Tibial artery (tissue), 4 donors: ENCODE measurements at regions not wholly inside any gene's neighbourhood (a gene's known extent, or its start where the extent isn't known, plus 50 kb on each side); places are given as distances from the start of the nearest gene placed in this dataset.

Experiments used
- DNase-seq, 2 donors: peaks; one replicate each; pipeline ENCODE4 v3.0.0-alpha.2; 2019
- H3K27ac ChIP-seq, 2 donors: fragments of 200-600 bp; sonication (generic) in 1 of 2; 1 replicate in 1 of 2; 2 replicates in 1 of 2; pipeline ENCODE4 v1.5.1; 2018 to 2019; ENCODE audit warnings: mild to moderate bottlenecking in 1 of 2
- H3K27me3 ChIP-seq, 2 donors: fragments of 200-600 bp; sonication (generic) in 1 of 2; one replicate each; pipeline versions ENCODE4 v1.5.1 to v1.6.0; 2016 to 2019
- H3K36me3 ChIP-seq, 3 donors: fragments of 200-600 bp; sonication (generic) in 2 of 3; one replicate each; pipeline ENCODE4 v1.5.1; 2016 to 2019; ENCODE audit warnings: mild to moderate bottlenecking in 2 of 3
- H3K4me1 ChIP-seq, 4 donors: fragments of 200-600 bp; sonication (generic) in 2 of 4; 1 replicate in 3 of 4; 2 replicates in 1 of 4; pipeline ENCODE4 v1.5.1; 2016 to 2019
- H3K4me3 ChIP-seq, 2 donors: fragments of 200-600 bp; sonication (generic) in 1 of 2; 1 replicate in 1 of 2; 2 replicates in 1 of 2; pipeline ENCODE4 v1.5.1; 2018 to 2019; ENCODE audit warnings: mild to moderate bottlenecking in 2 of 2
- H3K9me3 ChIP-seq, 3 donors: fragments of 200-600 bp; sonication (generic) in 1 of 3; one replicate each; pipeline ENCODE4 v1.5.1; 2016 to 2019
- CTCF ChIP-seq, 2 experiments: fragments of 200-600 bp in 1 of 2; fragments of 450-650 bp in 1 of 2; IDR thresholded peaks; one replicate each; pipeline ENCODE4 v1.5.1; 2017 to 2019; ENCODE audit warnings: antibody characterized with exemption in 2 of 2, mild to moderate bottlenecking in 1 of 2, moderate library complexity in 1 of 2
- intact Hi-C: fragments of 100-400 bp; cut with DNase I; formaldehyde crosslinking; loops from one replicate; pipeline ENCODE4 v1.15.0; 2023; ENCODE audit warnings: low total_unique reads

- peaks cover 0 to 12% (median 1%) of the 10 kb centered on the region in 4 donors for H3K4me1 ChIP-seq
- H3K27ac ChIP-seq: no peak overlapping the region
- H3K27me3 ChIP-seq: no peaks in the 10 kb centered on the region
- no peak for TF ChIP-seq CTCF (IDR thresholded peaks at IDR 0.05)
- intact Hi-C loops: no loop called here
- no peak overlapping the region for H3K4me3 ChIP-seq
- H3K9me3 ChIP-seq: peaks cover 0 to 3% (median 0%) of the 10 kb centered on the region in 3 donors
- no peaks in the 10 kb centered on the region for H3K36me3 ChIP-seq
- no peak for DNase-seq
Observed at GRCh38 chr10:61302124-61302523, 151.1 kb downstream of the TMEM26 start.

- Histone ChIP-seq H3K9me3 (peaks cover 0 to 3% (median 0%) of the 10 kb centered on the region in 3 donors), H3K27ac (no peak overlapping the region), H3K4me1 (peaks cover 0 to 12% (median 1%) of the 10 kb centered on the region in 4 donors), H3K4me3 (no peak overlapping the region), H3K27me3 (no peaks in the 10 kb centered on the region), H3K36me3 (no peaks in the 10 kb centered on the region)
- intact Hi-C loops: no loop called here
- no peak for TF ChIP-seq CTCF (IDR thresholded peaks at IDR 0.05)
- no peak for DNase-seq
Observed at GRCh38 chr10:61301575-61301974, 151.6 kb downstream of the TMEM26 start.

GRCh38 chr10:61299841-61300240 is 153.3 kb downstream of the TMEM26 start:
- H3K36me3 ChIP-seq: no peaks in the 10 kb centered on the region
- intact Hi-C loops: no loop called here
- H3K27ac ChIP-seq: no peak overlapping the region
- no peaks in the 10 kb centered on the region for H3K27me3 ChIP-seq
- TF ChIP-seq CTCF (IDR thresholded peaks at IDR 0.05): no peak
- H3K9me3 ChIP-seq: peaks cover 0 to 3% (median 0%) of the 10 kb centered on the region in 3 donors
- H3K4me1 ChIP-seq: peaks cover 0 to 10% (median 1%) of the 10 kb centered on the region in 4 donors
- no peak for DNase-seq
- no peak overlapping the region for H3K4me3 ChIP-seq

GRCh38 chr10:61299156-61299555 is 154.0 kb downstream of the TMEM26 start:
- Histone ChIP-seq H3K27ac (no peak overlapping the region), H3K36me3 (no peaks in the 10 kb centered on the region)
- intact Hi-C loops: no loop called here

GRCh38 chr10:61298194-61298593 is 155.0 kb downstream of the TMEM26 start:
- Histone ChIP-seq H3K27ac (no peak overlapping the region), H3K4me3 (no peak overlapping the region), H3K27me3 (no peaks in the 10 kb centered on the region), H3K4me1 (peaks cover 0 to 3% (median 0%) of the 10 kb centered on the region in 4 donors), H3K9me3 (peaks cover 0 to 3% (median 0%) of the 10 kb centered on the region in 3 donors), H3K36me3 (no peaks in the 10 kb centered on the region)
- TF ChIP-seq CTCF (IDR thresholded peaks at IDR 0.05): no peak
- intact Hi-C loops: no loop called here
- DNase-seq: no peak

More at GRCh38 chr10:61299156-61299555, 154.0 kb downstream of the TMEM26 start:
- H3K4me3 ChIP-seq: no peak overlapping the region
- peaks cover 0 to 3% (median 0%) of the 10 kb centered on the region in 3 donors for H3K9me3 ChIP-seq
- DNase-seq: no peak
- H3K27me3 ChIP-seq: no peaks in the 10 kb centered on the region
- TF ChIP-seq CTCF (IDR thresholded peaks at IDR 0.05): no peak
- H3K4me1 ChIP-seq: peaks cover 0 to 5% (median 1%) of the 10 kb centered on the region in 4 donors

GRCh38 chr10:61296161-61296560 is 157.0 kb downstream of the TMEM26 start:
- Histone ChIP-seq H3K27me3 (no peaks in the 10 kb centered on the region), H3K36me3 (no peaks in the 10 kb centered on the region), H3K27ac (no peak overlapping the region), H3K4me1 (no peaks in the 10 kb centered on the region), H3K9me3 (peaks cover 0 to 3% (median 0%) of the 10 kb centered on the region in 3 donors), H3K4me3 (no peak overlapping the region)
- no peak for TF ChIP-seq CTCF (IDR thresholded peaks at IDR 0.05)
- intact Hi-C loops: no loop called here
- no peak for DNase-seq
